HCT116 (cell line): ENCODE measurements at regions not wholly inside any gene's neighbourhood (a gene's known extent, or its start where the extent isn't known, plus 50 kb on each side); places are given as distances from the start of the nearest gene placed in this dataset.

Source experiments
- CBX3 ChIP-seq: IDR thresholded peaks from 2 replicates; pipeline ENCODE4 v1.6.1; 2012; ENCODE audit warnings: low read depth
- EZH2phosphoT487 ChIP-seq: fragments of 200-600 bp; IDR thresholded peaks from 2 replicates; pipeline ENCODE4 v1.6.1; 2018; ENCODE audit warnings: antibody characterized with exemption, borderline replicate concordance
- FOSL1 ChIP-seq: IDR thresholded peaks from 2 replicates; pipeline ENCODE4 v1.6.1; 2012; ENCODE audit warnings: low read depth
- JUND ChIP-seq: IDR thresholded peaks from 2 replicates; pipeline ENCODE4 v1.6.1; 2012
- POLR2AphosphoS5 ChIP-seq: IDR thresholded peaks from 2 replicates; pipeline ENCODE4 v1.6.1; 2011; ENCODE audit warnings: mild to moderate bottlenecking, low read depth, low read length, moderate library complexity
- SIN3A ChIP-seq: IDR thresholded peaks from 2 replicates; pipeline ENCODE4 v1.6.1; 2012; ENCODE audit warnings: low read depth
- SP1 ChIP-seq: IDR thresholded peaks from 2 replicates; pipeline ENCODE4 v1.6.1; 2012; ENCODE audit warnings: low read depth
- SRF ChIP-seq: IDR thresholded peaks from 2 replicates; pipeline ENCODE4 v1.6.1; 2012; ENCODE audit warnings: low read depth
- TCF7L2 ChIP-seq: IDR thresholded peaks from 2 replicates; pipeline ENCODE4 v1.7.0; 2011; ENCODE audit warnings: borderline replicate concordance, inconsistent platforms; ENCODE audit not compliant: insufficient read depth, insufficient read length; ENCODE audit errors: extremely low read depth
- YY1 ChIP-seq: IDR thresholded peaks from 2 replicates; pipeline ENCODE4 v1.6.1; 2011; ENCODE audit warnings: low read length, low read depth, moderate library complexity, mild to moderate bottlenecking; ENCODE audit not compliant: insufficient replicate concordance; ENCODE audit errors: extremely low read depth
- ZFX ChIP-seq: fragments of 450-650 bp; IDR thresholded peaks from 2 replicates; pipeline ENCODE4 v1.6.1; 2017
- TF ChIP-seq, protein P1 (sequence below): IDR thresholded peaks from 2 replicates; pipeline ENCODE4 v1.6.1; 2012
- TF ChIP-seq, protein P2 (sequence below): IDR thresholded peaks from 2 replicates; pipeline ENCODE4 v1.6.1; 2012; ENCODE audit warnings: low read depth

- TF ChIP-seq FOSL1 (peak; percentile 68), JUND (peak; percentile 84), CBX3 (peak; percentile 79; the same call in 1 of the 2 replicates), TCF7L2 (no peak), SRF (peak; percentile 67; the same call in 1 of the 2 replicates), POLR2AphosphoS5 (no peak), EZH2phosphoT487 (no peak), YY1 (no peak), SIN3A (no peak; the same call in 1 of the 2 replicates), ZFX (no peak), SP1 (peak; percentile 68)
- TF ChIP-seq, protein P1, sequence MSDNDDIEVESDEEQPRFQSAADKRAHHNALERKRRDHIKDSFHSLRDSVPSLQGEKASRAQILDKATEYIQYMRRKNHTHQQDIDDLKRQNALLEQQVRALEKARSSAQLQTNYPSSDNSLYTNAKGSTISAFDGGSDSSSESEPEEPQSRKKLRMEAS, result peak; percentile 48; the same call in 1 of the 2 replicates
- TF ChIP-seq, protein P2, sequence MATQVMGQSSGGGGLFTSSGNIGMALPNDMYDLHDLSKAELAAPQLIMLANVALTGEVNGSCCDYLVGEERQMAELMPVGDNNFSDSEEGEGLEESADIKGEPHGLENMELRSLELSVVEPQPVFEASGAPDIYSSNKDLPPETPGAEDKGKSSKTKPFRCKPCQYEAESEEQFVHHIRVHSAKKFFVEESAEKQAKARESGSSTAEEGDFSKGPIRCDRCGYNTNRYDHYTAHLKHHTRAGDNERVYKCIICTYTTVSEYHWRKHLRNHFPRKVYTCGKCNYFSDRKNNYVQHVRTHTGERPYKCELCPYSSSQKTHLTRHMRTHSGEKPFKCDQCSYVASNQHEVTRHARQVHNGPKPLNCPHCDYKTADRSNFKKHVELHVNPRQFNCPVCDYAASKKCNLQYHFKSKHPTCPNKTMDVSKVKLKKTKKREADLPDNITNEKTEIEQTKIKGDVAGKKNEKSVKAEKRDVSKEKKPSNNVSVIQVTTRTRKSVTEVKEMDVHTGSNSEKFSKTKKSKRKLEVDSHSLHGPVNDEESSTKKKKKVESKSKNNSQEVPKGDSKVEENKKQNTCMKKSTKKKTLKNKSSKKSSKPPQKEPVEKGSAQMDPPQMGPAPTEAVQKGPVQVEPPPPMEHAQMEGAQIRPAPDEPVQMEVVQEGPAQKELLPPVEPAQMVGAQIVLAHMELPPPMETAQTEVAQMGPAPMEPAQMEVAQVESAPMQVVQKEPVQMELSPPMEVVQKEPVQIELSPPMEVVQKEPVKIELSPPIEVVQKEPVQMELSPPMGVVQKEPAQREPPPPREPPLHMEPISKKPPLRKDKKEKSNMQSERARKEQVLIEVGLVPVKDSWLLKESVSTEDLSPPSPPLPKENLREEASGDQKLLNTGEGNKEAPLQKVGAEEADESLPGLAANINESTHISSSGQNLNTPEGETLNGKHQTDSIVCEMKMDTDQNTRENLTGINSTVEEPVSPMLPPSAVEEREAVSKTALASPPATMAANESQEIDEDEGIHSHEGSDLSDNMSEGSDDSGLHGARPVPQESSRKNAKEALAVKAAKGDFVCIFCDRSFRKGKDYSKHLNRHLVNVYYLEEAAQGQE, result no peak
- TF ChIP-seq, all 23 proteins: peak for 9
Measured at GRCh38 chr4:26083987-26084386, 170.0 kb downstream of the SMIM20 start (continued).
